ENCODE measurements at regions not wholly inside any gene's neighbourhood (a gene's known extent, or its start where the extent isn't known, plus 50 kb on each side); places are given as distances from the start of the nearest gene placed in this dataset.

GRCh38 chr3:139732729-139733128, 55.0 kb upstream of the NMNAT3 start:
- no peak for DNase-seq

GRCh38 chr3:139729300-139729699, 51.5 kb upstream of the NMNAT3 start:
- DNase-seq = no peak

GRCh38 chr3:139728414-139728813, 50.6 kb upstream of the NMNAT3 start:
- DNase-seq = no peak

All from muscle of arm (tissue), 1 donor.